CD14-positive monocyte (primary cell): ENCODE measurements at regions not wholly inside any gene's neighbourhood (a gene's known extent, or its start where the extent isn't known, plus 50 kb on each side); places are given as distances from the start of the nearest gene placed in this dataset.
"Not testable (repeated sequence)": the region's sequence is repeated elsewhere in the genome, so short reads cannot be mapped to it uniquely, and the experiment has no call there.

Source experiments
- DNase-seq, 3 donors: peaks; one replicate each; pipeline ENCODE4 v3.0.0-alpha.2; 2011 to 2022
- H2AFZ ChIP-seq: 2 replicates; pipeline ENCODE4 v1.6.0; 2012; ENCODE audit warnings: mild to moderate bottlenecking, low read depth, low read length, inconsistent platforms; ENCODE audit not compliant: insufficient read depth, poor library complexity, severe bottlenecking
- H3K27ac ChIP-seq, 2 donors: 1 replicate in 1 of 2; 2 replicates in 1 of 2; pipeline ENCODE4 v1.5.1; 2012 to 2013; ENCODE audit warnings: low read length in 2 of 2, control low read depth in 1 of 2, inconsistent platforms in 1 of 2, low read depth in 1 of 2, mild to moderate bottlenecking in 1 of 2
- H3K27me3 ChIP-seq, 2 donors: one replicate each; pipeline versions ENCODE4 v1.6.0 to v1.6.1; 2011 to 2013; ENCODE audit warnings: low read length in 2 of 2; ENCODE audit not compliant: control insufficient read depth in 2 of 2, insufficient read depth in 2 of 2
- H3K36me3 ChIP-seq, 2 donors: replicated peaks in 1 of 2; 1 replicate in 1 of 2; 2 replicates in 1 of 2; pipeline versions ENCODE4 v1.5.1 to v1.6.1; 2012 to 2013; ENCODE audit warnings: low read length in 2 of 2, control low read depth in 1 of 2, inconsistent platforms in 1 of 2, mild to moderate bottlenecking in 1 of 2; ENCODE audit not compliant: insufficient read depth in 2 of 2, control insufficient read depth in 1 of 2
- H3K4me1 ChIP-seq, 2 donors: 1 replicate in 1 of 2; 2 replicates in 1 of 2; pipeline versions ENCODE4 v1.5.1 to v1.6.1; 2012 to 2013; ENCODE audit warnings: low read length in 2 of 2, control low read depth in 1 of 2, inconsistent platforms in 1 of 2, mild to moderate bottlenecking in 1 of 2, moderate library complexity in 1 of 2; ENCODE audit not compliant: insufficient read depth in 2 of 2, control insufficient read depth in 1 of 2
- H3K4me2 ChIP-seq: replicated peaks from 2 replicates; pipeline ENCODE3; 2012; ENCODE audit warnings: low read length, moderate library complexity, mild to moderate bottlenecking; ENCODE audit not compliant: poor library complexity, severe bottlenecking; ENCODE audit errors: extremely low read depth
- H3K4me3 ChIP-seq, 3 experiments: fragments of 200-600 bp in 1 of 3; sonication (generic) in 1 of 3; replicated peaks in 1 of 3; 1 replicate in 2 of 3; 2 replicates in 1 of 3; pipeline ENCODE4 v1.5.1; 2011 to 2013; ENCODE audit warnings: low read length in 3 of 3, mild to moderate bottlenecking in 3 of 3, control low read depth in 2 of 3, low read depth in 2 of 3, inconsistent platforms in 1 of 3, moderate library complexity in 1 of 3
- H3K79me2 ChIP-seq: 2 replicates; pipeline ENCODE4 v1.6.0; 2012; ENCODE audit warnings: mild to moderate bottlenecking, control low read depth, inconsistent platforms, low read length, moderate library complexity; ENCODE audit not compliant: insufficient read depth
- H3K9ac ChIP-seq: 2 replicates; pipeline ENCODE4 v1.6.0; 2017; ENCODE audit warnings: low read length, mild to moderate bottlenecking; ENCODE audit not compliant: insufficient read depth, poor library complexity, severe bottlenecking
- H3K9me3 ChIP-seq, 2 donors: replicated peaks in 1 of 2; 1 replicate in 1 of 2; 2 replicates in 1 of 2; pipeline versions ENCODE4 v1.5.1 to v1.6.1; 2012 to 2013; ENCODE audit warnings: low read length in 2 of 2, control low read depth in 1 of 2; ENCODE audit not compliant: control insufficient read depth in 1 of 2, insufficient read depth in 1 of 2
- H4K20me1 ChIP-seq: 2 replicates; pipeline ENCODE4 v1.6.0; 2012; ENCODE audit warnings: mild to moderate bottlenecking, low read length, control low read depth, moderate library complexity; ENCODE audit not compliant: insufficient read depth
- H3K27ac Mint-ChIP-seq, 7 donors: one replicate each; pipeline ENCODE4 v1.8.0; 2020; ENCODE audit warnings: mild to moderate bottlenecking in 7 of 7, mixed read lengths in 7 of 7, moderate library complexity in 6 of 7, inconsistent platforms in 2 of 7
- H3K27me3 Mint-ChIP-seq, 3 donors: one replicate each; pipeline ENCODE4 v1.8.0; 2021 to 2022; ENCODE audit warnings: low read depth in 3 of 3, mild to moderate bottlenecking in 3 of 3, mixed read lengths in 3 of 3, moderate library complexity in 3 of 3, inconsistent platforms in 1 of 3
- H3K36me3 Mint-ChIP-seq, 2 donors: one replicate each; pipeline ENCODE4 v1.8.0; 2020; ENCODE audit warnings: mixed read lengths in 2 of 2, inconsistent platforms in 1 of 2, mild to moderate bottlenecking in 1 of 2
- H3K4me1 Mint-ChIP-seq: one replicate; pipeline ENCODE4 v1.8.0; 2020; ENCODE audit warnings: mild to moderate bottlenecking, mixed read lengths
- H3K4me3 Mint-ChIP-seq, 2 donors: one replicate each; pipeline ENCODE4 v1.8.0; 2020; ENCODE audit warnings: mild to moderate bottlenecking in 2 of 2, mixed read lengths in 2 of 2, moderate library complexity in 1 of 2
- H3K9me3 Mint-ChIP-seq, 7 donors: one replicate each; pipeline ENCODE4 v1.8.0; 2020 to 2022; ENCODE audit warnings: mixed read lengths in 7 of 7, mild to moderate bottlenecking in 6 of 7, moderate library complexity in 6 of 7, inconsistent platforms in 2 of 7
- CTCF ChIP-seq: fragments of 200-600 bp; IDR thresholded peaks from one replicate; pipeline ENCODE4 v1.8.0; 2022; ENCODE audit warnings: antibody characterized with exemption, mild to moderate bottlenecking
- WGBS: methylation state at CpG from one replicate; pipeline ENCODE4 v1.1.5; 2013; ENCODE audit warnings: missing lambda C conversion rate; ENCODE audit not compliant: insufficient coverage; 5-methylcytosine and 5-hydroxymethylcytosine counted together
- intact Hi-C, 2 donors: fragments of 100-400 bp; cut with micrococcal nuclease; formaldehyde crosslinking; loops; one replicate each; pipeline versions ENCODE4 v1.15.0 to v1.15.1; 2023

GRCh38 chr7:57225666-57226065, 93.4 kb upstream of the ZNF479 start:
- peaks cover 79 to 90% of the 10 kb centered on the region in 2 donors for H3K9me3 ChIP-seq

GRCh38 chr7:57241236-57241635, 109.0 kb upstream of the ZNF479 start:
- DNase-seq, intact Hi-C loops, H2AFZ ChIP-seq, H3K36me3 ChIP-seq, H3K27ac Mint-ChIP-seq, H3K4me2 ChIP-seq, H3K4me1 ChIP-seq, H3K27me3 ChIP-seq, H3K36me3 Mint-ChIP-seq, H3K27ac ChIP-seq, H3K4me3 ChIP-seq, H3K9ac ChIP-seq, H3K4me3 Mint-ChIP-seq, H4K20me1 ChIP-seq, H3K79me2 ChIP-seq, H3K27me3 Mint-ChIP-seq, H3K4me1 Mint-ChIP-seq: not testable (repeated sequence)
- H3K9me3 Mint-ChIP-seq: peaks cover 45 to 85% (median 74%) of the 10 kb centered on the region in 7 donors
- 79% methylated on average over 5 of the region's 6 CpGs for WGBS
- H3K9me3 ChIP-seq: peaks cover 90 to 93% of the 10 kb centered on the region in 2 donors

More at GRCh38 chr7:57225666-57226065, 93.4 kb upstream of the ZNF479 start:
- Histone ChIP-seq H3K4me1 (no peaks in the 10 kb centered on the region), H3K36me3 (no peaks in the 10 kb centered on the region), H4K20me1 (no peaks in the 10 kb centered on the region), H3K27me3 (no peaks in the 10 kb centered on the region), H2AFZ (no peak overlapping the region), H3K4me2 (no peak overlapping the region), H3K79me2 (no peaks in the 10 kb centered on the region), H3K4me3 (no peak overlapping the region), H3K9ac (no peak overlapping the region), H3K27ac (no peak overlapping the region)
- H3K9me3 Mint-ChIP-seq: peaks cover 31 to 83% (median 63%) of the 10 kb centered on the region in 7 donors
- no peak overlapping the region for H3K4me3 Mint-ChIP-seq
- intact Hi-C loops: loop anchor here in 1 of 2 donors (10.0 kb wide), 1 partner anchor 51 kb away; no protein-coding TSS in a partner anchor
- H3K27ac Mint-ChIP-seq: no peak overlapping the region
- no peaks in the 10 kb centered on the region for H3K4me1 Mint-ChIP-seq
- peaks cover 0 to 2% (median 0%) of the 10 kb centered on the region in 3 donors for H3K27me3 Mint-ChIP-seq
- TF ChIP-seq CTCF: no peak
- no CpG with 5 or more reads among the region's 4 CpGs for WGBS
- no peak for DNase-seq
- H3K36me3 Mint-ChIP-seq: no peaks in the 10 kb centered on the region

- H3K27me3 Mint-ChIP-seq, H3K4me1 ChIP-seq, H3K27ac Mint-ChIP-seq, H3K36me3 Mint-ChIP-seq, intact Hi-C loops, H3K79me2 ChIP-seq, DNase-seq, H3K4me1 Mint-ChIP-seq, H3K36me3 ChIP-seq, H3K27ac ChIP-seq, H2AFZ ChIP-seq, H3K4me2 ChIP-seq, H4K20me1 ChIP-seq, H3K4me3 Mint-ChIP-seq, H3K9ac ChIP-seq, H3K27me3 ChIP-seq, H3K4me3 ChIP-seq: not testable (repeated sequence)
- peaks cover 40 to 82% (median 71%) of the 10 kb centered on the region in 7 donors for H3K9me3 Mint-ChIP-seq
- 87% methylated on average over 5 of the region's 8 CpGs for WGBS
- peaks cover 89 to 90% of the 10 kb centered on the region in 2 donors for H3K9me3 ChIP-seq
Observed at GRCh38 chr7:57243551-57243950, 111.3 kb upstream of the ZNF479 start.

- H3K9me3 ChIP-seq: peaks cover 86 to 88% of the 10 kb centered on the region in 2 donors
- peaks cover 39 to 79% (median 67%) of the 10 kb centered on the region in 7 donors for H3K9me3 Mint-ChIP-seq
- H3K4me1 Mint-ChIP-seq, H3K4me1 ChIP-seq, H3K27ac Mint-ChIP-seq, H3K9ac ChIP-seq, H3K4me2 ChIP-seq, DNase-seq, H3K36me3 Mint-ChIP-seq, H3K36me3 ChIP-seq, H3K4me3 ChIP-seq, H3K27me3 ChIP-seq, H3K79me2 ChIP-seq, H3K27me3 Mint-ChIP-seq, H3K4me3 Mint-ChIP-seq, H2AFZ ChIP-seq, H3K27ac ChIP-seq, intact Hi-C loops, H4K20me1 ChIP-seq: not testable (repeated sequence)
- 92% methylated on average over 9 of the region's 11 CpGs for WGBS
Observed at GRCh38 chr7:57244345-57244980, 112.2 kb upstream of the ZNF479 start.
